ENCODE measurements at regions not wholly inside any gene's neighbourhood (a gene's known extent, or its start where the extent isn't known, plus 50 kb on each side); places are given as distances from the start of the nearest gene placed in this dataset.

DNA sequence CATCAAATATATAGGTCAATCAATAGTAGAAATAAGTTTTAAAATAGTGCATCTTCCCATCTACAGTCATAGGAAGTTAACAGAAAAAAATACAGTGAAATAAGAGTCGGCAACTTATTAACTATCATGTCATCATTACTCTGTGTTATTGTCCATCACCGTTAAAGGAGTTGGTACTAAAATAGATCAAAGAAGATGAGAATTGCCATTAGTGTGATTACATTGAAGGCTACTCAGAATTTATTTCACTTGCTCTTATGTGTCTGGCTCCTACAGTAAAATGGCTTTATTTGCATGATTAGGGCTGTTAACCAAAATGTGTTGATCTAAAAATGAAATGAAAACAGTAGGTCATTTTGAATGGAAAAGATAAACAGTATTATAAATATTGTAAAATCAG, 162.5 kb upstream of the SLITRK1 start:
- FAIRE-seq: no peak
- no peak for DNase-seq (ENCODE audit: insufficient read length)
- TF ChIP-seq POLR2A (IDR thresholded peaks at IDR 0.05; ENCODE audit: low read depth, low read length) (no peak), TAF1 (IDR thresholded peaks at IDR 0.05; ENCODE audit: borderline replicate concordance, low read depth, low read length) (no peak)

DNA sequence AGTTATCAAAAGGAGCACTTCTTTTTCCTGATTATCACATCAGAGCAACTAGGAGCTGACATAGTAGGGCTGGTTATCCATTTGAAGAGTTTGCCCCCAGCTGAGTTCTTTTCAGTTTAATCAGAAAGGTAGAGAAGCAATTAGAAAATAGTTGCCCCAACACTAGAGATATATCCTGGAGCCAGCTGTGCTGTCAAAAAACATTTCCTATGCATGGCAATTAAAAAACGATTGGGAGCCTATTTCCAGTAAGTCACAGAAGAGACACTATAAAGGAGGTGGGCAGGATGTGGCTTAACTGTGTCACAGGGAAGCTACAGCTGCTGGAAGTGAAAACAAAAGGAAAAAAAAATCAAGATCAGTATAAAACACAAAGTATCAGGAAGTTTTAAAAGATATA, 155.7 kb upstream of the SLITRK1 start:
- no peak for FAIRE-seq
- no peak for DNase-seq (ENCODE audit: insufficient read length)
- TF ChIP-seq POLR2AphosphoS5 (IDR thresholded peaks at IDR 0.05; ENCODE audit: low read depth, low read length) (no peak), POLR2A (IDR thresholded peaks at IDR 0.05; ENCODE audit: low read depth, low read length) (no peak), TAF1 (IDR thresholded peaks at IDR 0.05; ENCODE audit: borderline replicate concordance, low read depth, low read length) (no peak)

DNA sequence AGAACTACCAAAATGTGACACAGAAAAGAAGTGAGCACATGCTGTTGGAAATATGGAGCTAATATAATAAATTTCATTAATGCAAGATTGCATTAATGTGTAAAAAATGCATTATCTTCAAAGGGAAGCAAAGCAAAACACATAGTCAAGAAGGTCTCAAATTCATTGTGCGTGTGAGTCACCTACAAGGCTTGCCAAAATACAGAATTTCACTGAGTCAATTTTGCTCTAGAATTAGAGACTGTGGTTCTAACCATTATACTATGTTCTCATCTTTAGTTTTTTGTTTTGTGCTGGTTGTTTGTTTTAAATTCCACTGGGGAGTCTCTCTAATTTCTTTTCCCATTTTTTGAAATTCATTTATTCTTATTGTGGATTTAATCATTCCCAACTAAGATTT, 149.8 kb upstream of the SLITRK1 start:
- FAIRE-seq: no peak
- no peak for TF ChIP-seq POLR2AphosphoS5 (IDR thresholded peaks at IDR 0.05; ENCODE audit: low read depth, low read length)
- TF ChIP-seq POLR2A (IDR thresholded peaks at IDR 0.05; ENCODE audit: low read depth, low read length): no peak
- TF ChIP-seq TAF1 (IDR thresholded peaks at IDR 0.05; ENCODE audit: borderline replicate concordance, low read depth, low read length): no peak
- DNase-seq (ENCODE audit: insufficient read length): no peak

DNA sequence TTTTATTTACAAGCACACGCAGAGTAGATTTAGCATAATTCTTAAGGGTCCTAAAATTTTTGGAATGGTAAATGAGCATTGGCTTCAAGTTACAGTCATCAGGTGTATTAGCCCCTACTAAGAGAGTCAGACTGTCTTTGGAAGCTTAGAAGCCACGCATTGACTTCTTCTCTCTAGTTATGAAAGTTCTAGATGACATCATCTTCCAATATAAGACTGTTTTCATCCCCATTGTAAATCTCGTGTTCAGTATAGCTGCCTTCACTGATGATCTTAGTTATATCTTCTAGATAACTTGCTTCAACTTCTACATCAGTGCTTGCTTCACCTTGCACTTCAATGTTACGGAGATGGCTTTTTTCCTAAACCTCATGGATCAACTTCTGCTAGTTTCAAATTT, 148.8 kb upstream of the SLITRK1 start:
- FAIRE-seq (no peak), DNase-seq (ENCODE audit: insufficient read length) (no peak)
- no peak for TF ChIP-seq TAF1 (IDR thresholded peaks at IDR 0.05; ENCODE audit: borderline replicate concordance, low read depth, low read length)
- TF ChIP-seq POLR2AphosphoS5 (IDR thresholded peaks at IDR 0.05; ENCODE audit: low read depth, low read length): no peak
- TF ChIP-seq POLR2A (IDR thresholded peaks at IDR 0.05; ENCODE audit: low read depth, low read length): no peak

DNA sequence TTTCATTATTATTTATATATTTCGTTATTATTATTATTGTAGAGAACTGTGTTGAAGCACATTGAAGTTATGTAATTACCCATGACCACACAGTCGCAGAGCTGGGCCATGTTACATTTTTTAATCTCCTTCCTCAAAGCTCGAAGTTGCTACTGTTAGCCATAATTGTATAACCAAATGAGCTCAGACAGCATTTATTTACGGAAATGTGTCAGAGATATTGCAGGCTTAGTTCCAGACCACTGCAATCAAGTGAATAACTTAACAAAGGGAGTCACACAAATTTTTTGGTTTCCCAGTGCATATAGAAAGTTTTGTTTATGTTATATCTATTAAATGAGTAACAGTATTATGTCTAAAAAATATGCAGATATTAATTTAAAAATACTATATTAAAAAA, 147.1 kb upstream of the SLITRK1 start:
- no peak for TF ChIP-seq POLR2AphosphoS5 (IDR thresholded peaks at IDR 0.05; ENCODE audit: low read depth, low read length)
- TF ChIP-seq TAF1 (IDR thresholded peaks at IDR 0.05; ENCODE audit: borderline replicate concordance, low read depth, low read length): no peak
- TF ChIP-seq POLR2A (IDR thresholded peaks at IDR 0.05; ENCODE audit: low read depth, low read length): no peak
- FAIRE-seq (no peak), DNase-seq (ENCODE audit: insufficient read length) (no peak)

DNA sequence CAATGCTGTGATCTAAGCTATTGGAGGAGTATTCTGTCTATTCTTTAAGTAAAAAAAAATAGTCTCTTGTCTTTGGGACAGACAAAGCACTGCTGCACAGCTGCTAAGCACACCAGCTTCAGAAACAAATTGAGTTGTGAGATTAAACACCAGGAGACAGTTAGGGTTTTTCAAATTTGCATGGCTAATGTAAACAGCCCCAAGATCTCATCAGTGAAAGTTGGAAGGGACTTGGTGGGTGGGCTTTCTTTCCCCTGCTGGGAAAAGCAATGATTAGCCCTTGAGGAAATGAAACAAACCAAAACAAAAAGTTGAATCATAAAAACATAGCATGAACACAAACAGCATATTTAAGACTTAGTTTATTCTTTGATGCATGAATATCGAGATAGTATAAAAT, 143.6 kb upstream of the SLITRK1 start:
- TF ChIP-seq TAF1 (IDR thresholded peaks at IDR 0.05; ENCODE audit: borderline replicate concordance, low read depth, low read length) (no peak), POLR2AphosphoS5 (IDR thresholded peaks at IDR 0.05; ENCODE audit: low read depth, low read length) (no peak), POLR2A (IDR thresholded peaks at IDR 0.05; ENCODE audit: low read depth, low read length) (no peak)
- DNase-seq (ENCODE audit: insufficient read length) (no peak), FAIRE-seq (no peak)

DNA sequence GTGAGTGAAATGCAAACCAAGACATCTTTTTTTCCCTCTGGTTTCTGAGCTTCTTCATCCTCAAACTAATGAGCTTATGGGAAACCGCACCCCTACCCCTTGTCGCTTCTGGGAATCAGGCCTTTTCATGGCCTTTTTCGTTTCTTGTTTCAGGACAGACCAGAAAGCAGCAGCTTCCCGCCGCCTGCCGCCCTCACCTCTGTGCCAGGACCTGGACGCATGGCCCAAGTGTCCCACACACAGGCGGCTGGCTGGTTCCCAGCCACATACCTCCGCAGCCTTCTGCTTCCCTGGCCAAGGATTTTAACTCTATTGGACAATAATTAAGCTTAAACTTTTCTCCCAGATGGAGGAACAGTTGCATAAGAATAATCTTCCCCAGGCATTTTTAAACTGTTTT, 114.1 kb upstream of the SLITRK1 start:
- TF ChIP-seq POLR2A (IDR thresholded peaks at IDR 0.05; ENCODE audit: low read depth, low read length): no peak
- no peak for FAIRE-seq

DNA sequence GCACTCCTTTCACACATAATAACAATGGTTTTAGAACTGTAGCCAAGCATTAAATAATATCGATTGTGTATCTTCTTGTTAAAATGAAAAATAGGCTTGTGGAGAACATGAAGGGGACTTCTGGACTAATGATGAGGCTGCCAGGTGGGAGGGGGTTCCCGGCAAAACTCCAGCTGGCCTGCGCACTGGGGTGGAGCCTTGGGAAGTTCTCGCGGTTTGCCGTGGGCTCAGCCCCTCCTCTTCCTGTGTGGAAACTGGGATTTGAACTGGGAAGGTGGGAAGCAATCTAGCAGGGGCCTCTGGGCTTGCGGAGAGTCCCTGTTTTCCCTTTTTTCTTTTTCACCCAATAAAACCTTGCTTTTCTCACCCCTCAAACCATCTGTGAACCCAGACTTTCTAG, 113.7 kb upstream of the SLITRK1 start:
- no peak for DNase-seq (ENCODE audit: insufficient read length)
- TF ChIP-seq POLR2A (IDR thresholded peaks at IDR 0.05; ENCODE audit: low read depth, low read length) (no peak), TAF1 (IDR thresholded peaks at IDR 0.05; ENCODE audit: borderline replicate concordance, low read depth, low read length) (no peak), POLR2AphosphoS5 (IDR thresholded peaks at IDR 0.05; ENCODE audit: low read depth, low read length) (no peak)
- no peak for FAIRE-seq

More for the DNA sequence above, 114.1 kb upstream of the SLITRK1 start:
- no peak for DNase-seq (ENCODE audit: insufficient read length)

DNA sequence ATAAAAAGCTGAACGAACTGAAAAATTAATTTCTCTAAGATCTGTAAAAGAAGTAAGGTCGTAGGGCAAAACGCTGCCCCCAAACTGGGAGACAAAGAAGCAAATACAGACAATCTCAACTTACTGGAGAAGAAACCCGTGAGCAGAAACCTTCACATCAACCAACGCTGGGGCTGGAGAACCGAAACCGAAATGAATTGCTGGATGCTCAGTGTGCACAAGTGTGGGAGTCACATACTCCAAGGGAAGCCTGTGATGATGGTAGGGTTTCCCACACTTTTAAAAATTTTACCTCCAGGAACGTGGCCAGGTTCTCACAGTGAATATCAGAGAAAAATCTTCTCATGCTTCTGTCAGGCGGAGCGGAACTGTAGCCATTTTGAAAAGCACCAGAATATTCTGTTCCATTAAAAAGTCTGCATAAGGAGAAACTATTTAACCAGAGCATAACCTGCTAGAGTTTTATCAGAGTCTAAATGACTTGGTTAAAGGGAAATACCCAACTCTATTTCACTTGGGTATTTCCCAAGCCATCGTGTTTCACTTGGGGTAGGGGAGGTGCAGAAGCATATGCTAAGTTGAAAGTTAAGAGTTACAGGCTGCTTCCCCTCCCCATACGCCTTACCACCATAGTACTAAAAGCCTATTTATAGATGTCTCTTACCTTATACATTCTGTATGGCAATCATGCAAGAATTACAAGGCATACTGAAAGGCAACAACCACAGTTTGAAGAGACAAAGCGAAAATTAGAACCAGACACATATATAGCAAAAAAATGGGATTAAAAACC, 110.5 kb upstream of the SLITRK1 start:
- TF ChIP-seq TAF1 (IDR thresholded peaks at IDR 0.05; ENCODE audit: borderline replicate concordance, low read depth, low read length): no peak
- TF ChIP-seq POLR2A (IDR thresholded peaks at IDR 0.05; ENCODE audit: low read depth, low read length): no peak
- no peak for DNase-seq (ENCODE audit: insufficient read length)
- FAIRE-seq: no peak

DNA sequence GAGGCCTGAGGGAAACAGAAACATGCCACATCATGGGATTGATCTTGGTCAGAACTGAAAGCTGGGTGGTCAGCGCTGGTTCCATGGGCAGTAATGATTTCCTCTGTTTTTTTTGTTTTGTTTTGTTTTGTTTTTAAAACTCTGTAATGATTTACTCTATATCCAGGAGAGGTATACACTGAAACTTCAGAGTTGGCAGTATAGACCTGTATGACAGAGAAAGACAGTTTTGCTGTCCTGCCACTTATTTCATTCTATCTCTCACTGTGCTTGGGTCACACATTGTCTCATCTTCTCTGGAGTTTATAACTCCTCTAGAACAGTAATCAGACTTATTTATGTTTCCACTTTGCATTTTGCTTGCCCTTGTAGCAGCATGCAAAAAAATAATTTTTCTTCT, 105.1 kb upstream of the SLITRK1 start:
- DNase-seq (ENCODE audit: insufficient read length) (no peak), FAIRE-seq (no peak)
- no peak for TF ChIP-seq TAF1 (IDR thresholded peaks at IDR 0.05; ENCODE audit: borderline replicate concordance, low read depth, low read length)

DNA sequence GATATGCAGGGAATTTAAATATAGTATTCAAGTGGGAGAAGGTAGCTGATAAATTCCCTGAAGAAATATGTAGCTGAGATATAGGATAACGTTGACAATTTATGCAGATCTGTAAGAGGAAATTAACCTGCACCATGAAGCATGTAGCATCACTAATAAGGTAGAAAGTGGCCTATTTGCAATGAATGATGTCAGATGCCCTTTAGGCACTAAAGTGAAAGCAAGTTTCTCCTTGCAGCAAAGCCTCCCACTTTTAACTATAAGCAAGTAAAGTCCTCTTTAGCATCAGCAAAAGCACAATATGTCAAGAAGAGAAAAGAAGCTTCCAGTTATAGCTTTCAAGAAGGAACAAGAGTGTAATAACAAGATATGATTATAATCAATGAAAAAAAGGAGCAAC, 102.5 kb upstream of the SLITRK1 start:
- TF ChIP-seq TAF1 (IDR thresholded peaks at IDR 0.05; ENCODE audit: borderline replicate concordance, low read depth, low read length): no peak
- no peak for TF ChIP-seq POLR2AphosphoS5 (IDR thresholded peaks at IDR 0.05; ENCODE audit: low read depth, low read length)
- no peak for TF ChIP-seq POLR2A (IDR thresholded peaks at IDR 0.05; ENCODE audit: low read depth, low read length)
- no peak for FAIRE-seq
- DNase-seq (ENCODE audit: insufficient read length): no peak

DNA sequence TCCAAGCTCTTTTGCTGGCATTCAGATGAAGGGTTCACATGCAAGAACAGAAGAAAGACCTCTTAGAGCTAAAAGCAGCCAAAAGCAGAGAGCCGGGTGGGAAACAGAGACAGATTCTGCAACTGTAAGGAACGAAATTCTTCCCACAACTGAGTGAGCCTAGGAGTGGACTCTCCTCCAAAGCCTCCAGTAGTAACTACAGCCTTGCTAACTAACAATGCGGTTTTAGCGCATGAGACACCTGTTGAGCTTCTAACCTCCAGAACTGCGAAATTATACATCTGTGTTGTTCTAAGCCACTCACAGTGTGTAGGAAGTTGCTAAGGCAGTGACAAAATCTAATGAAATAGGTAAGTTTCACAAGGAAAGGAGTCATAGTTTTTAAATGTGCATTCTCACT, 98.1 kb upstream of the SLITRK1 start:
- DNase-seq (ENCODE audit: insufficient read length) (no peak), FAIRE-seq (no peak)
- TF ChIP-seq POLR2AphosphoS5 (IDR thresholded peaks at IDR 0.05; ENCODE audit: low read depth, low read length) (no peak), POLR2A (IDR thresholded peaks at IDR 0.05; ENCODE audit: low read depth, low read length) (no peak), TAF1 (IDR thresholded peaks at IDR 0.05; ENCODE audit: borderline replicate concordance, low read depth, low read length) (no peak)

DNA sequence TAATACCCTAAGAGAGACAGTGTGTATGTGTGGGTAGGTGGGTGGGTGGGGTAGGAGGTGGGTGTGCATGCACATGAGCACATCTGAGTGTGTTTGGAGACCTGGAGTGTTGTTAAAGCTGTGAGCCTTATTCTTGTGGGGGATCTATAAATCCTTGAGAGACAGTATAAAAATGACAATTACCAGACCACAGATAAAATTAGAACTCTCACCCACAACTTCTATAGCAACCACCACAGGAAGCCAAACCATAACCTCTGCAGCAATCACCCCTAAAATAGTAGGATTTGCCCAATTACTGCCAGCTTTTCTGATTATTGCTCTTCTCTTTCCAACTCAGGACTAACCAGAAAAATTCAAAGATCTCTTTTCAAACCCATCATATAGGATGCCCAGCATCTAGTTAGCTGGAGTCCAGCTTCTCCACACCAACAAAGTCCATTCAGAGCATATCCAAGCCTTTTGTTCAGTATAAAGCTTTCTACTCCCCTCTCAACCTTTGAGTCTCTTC, 93.4 kb upstream of the SLITRK1 start:
- TF ChIP-seq POLR2AphosphoS5 (IDR thresholded peaks at IDR 0.05; ENCODE audit: low read depth, low read length): no peak
- no peak for TF ChIP-seq TAF1 (IDR thresholded peaks at IDR 0.05; ENCODE audit: borderline replicate concordance, low read depth, low read length)
- TF ChIP-seq POLR2A (IDR thresholded peaks at IDR 0.05; ENCODE audit: low read depth, low read length): no peak
- no peak for FAIRE-seq
- DNase-seq (ENCODE audit: insufficient read length): no peak
